Mesenchymal stem cell (in vitro differentiated cells and primary cell): ENCODE measurements at regions not wholly inside any gene's neighbourhood (a gene's known extent, or its start where the extent isn't known, plus 50 kb on each side); places are given as distances from the start of the nearest gene placed in this dataset.
A peak's percentile ranks its signal among the peaks of the same experiment; 100 is the strongest.
"Not testable (repeated sequence)": the region's sequence is repeated elsewhere in the genome, so short reads cannot be mapped to it uniquely, and the experiment has no call there.

Experiments used
- DNase-seq: peaks from one replicate; pipeline ENCODE4 v3.0.0-alpha.2; 2013
- H2AFZ ChIP-seq: one replicate; pipeline ENCODE4 v1.6.1; 2013; ENCODE audit warnings: low read depth, mild to moderate bottlenecking, control low read depth, inconsistent platforms, low read length, moderate library complexity
- H2AK5ac ChIP-seq: 2 replicates; pipeline ENCODE4 v1.6.1; 2013; ENCODE audit warnings: low read length, moderate library complexity, mild to moderate bottlenecking, inconsistent platforms; ENCODE audit not compliant: severe bottlenecking
- H2BK120ac ChIP-seq: one replicate; pipeline ENCODE4 v1.6.1; 2013; ENCODE audit warnings: low read depth, mild to moderate bottlenecking, inconsistent platforms, low read length, moderate library complexity
- H2BK12ac ChIP-seq, 2 experiments: one replicate each; pipeline ENCODE4 v1.6.1; 2013; ENCODE audit warnings: inconsistent platforms in 2 of 2, low read length in 2 of 2, mild to moderate bottlenecking in 2 of 2, moderate library complexity in 2 of 2, control low read depth in 1 of 2
- H2BK15ac ChIP-seq: one replicate; pipeline ENCODE4 v1.6.1; 2013; ENCODE audit warnings: mild to moderate bottlenecking, low read depth, inconsistent platforms; ENCODE audit not compliant: poor library complexity, severe bottlenecking
- H2BK5ac ChIP-seq: 2 replicates; pipeline ENCODE4 v1.6.1; 2013; ENCODE audit warnings: low read depth, mild to moderate bottlenecking, low read length, control low read depth, inconsistent platforms; ENCODE audit not compliant: poor library complexity, severe bottlenecking
- H3K14ac ChIP-seq, 2 experiments: one replicate each; pipeline ENCODE4 v1.6.1; 2013; ENCODE audit warnings: inconsistent platforms in 2 of 2, low read length in 2 of 2, control low read depth in 1 of 2, mild to moderate bottlenecking in 1 of 2, moderate library complexity in 1 of 2
- H3K18ac ChIP-seq, 2 experiments: one replicate each; pipeline ENCODE4 v1.6.1; 2013; ENCODE audit warnings: inconsistent platforms in 2 of 2, low read length in 2 of 2, control low read depth in 1 of 2, low read depth in 1 of 2, mild to moderate bottlenecking in 1 of 2
- H3K23ac ChIP-seq, 2 experiments: one replicate each; pipeline ENCODE4 v1.6.1; 2013; ENCODE audit warnings: inconsistent platforms in 2 of 2, low read length in 2 of 2, mild to moderate bottlenecking in 2 of 2, moderate library complexity in 2 of 2, control low read depth in 1 of 2
- H3K27ac ChIP-seq: 2 replicates; pipeline ENCODE4 v1.5.1; 2013; ENCODE audit warnings: mild to moderate bottlenecking, moderate library complexity, low read length, control low read depth, inconsistent platforms; ENCODE audit not compliant: poor library complexity, severe bottlenecking
- H3K27me3 ChIP-seq, 2 experiments: 2 replicates each; pipeline versions ENCODE4 v1.6.1 to v1.7.0; 2013; ENCODE audit warnings: low read length in 2 of 2, mild to moderate bottlenecking in 2 of 2, moderate library complexity in 2 of 2, control low read depth in 1 of 2, inconsistent platforms in 1 of 2; ENCODE audit not compliant: control insufficient read depth in 1 of 2, insufficient read depth in 1 of 2
- H3K36me3 ChIP-seq, 2 experiments: 2 replicates each; pipeline versions ENCODE4 v1.6.1 to v1.7.0; 2013; ENCODE audit warnings: low read length in 2 of 2, control low read depth in 1 of 2, inconsistent platforms in 1 of 2, low read depth in 1 of 2, mild to moderate bottlenecking in 1 of 2; ENCODE audit not compliant: insufficient read depth in 2 of 2, control insufficient read depth in 1 of 2
- H3K4ac ChIP-seq, 2 experiments: one replicate each; pipeline ENCODE4 v1.6.1; 2013; ENCODE audit warnings: inconsistent platforms in 2 of 2, low read length in 2 of 2, mild to moderate bottlenecking in 2 of 2, moderate library complexity in 2 of 2, control low read depth in 1 of 2, low read depth in 1 of 2
- H3K4me1 ChIP-seq: 2 replicates; pipeline ENCODE4 v1.6.1; 2013; ENCODE audit warnings: low read depth, low read length, control low read depth; ENCODE audit not compliant: control insufficient read depth, insufficient read depth
- H3K4me2 ChIP-seq: 2 replicates; pipeline ENCODE4 v1.6.1; 2013; ENCODE audit warnings: low read length, mild to moderate bottlenecking, inconsistent platforms; ENCODE audit not compliant: poor library complexity, severe bottlenecking
- H3K4me3 ChIP-seq, 2 experiments: 2 replicates each; pipeline versions ENCODE4 v1.5.1 to v1.7.0; 2013; ENCODE audit warnings: low read length in 2 of 2, mild to moderate bottlenecking in 2 of 2, control low read depth in 1 of 2, low read depth in 1 of 2; ENCODE audit not compliant: insufficient read depth in 1 of 2
- H3K79me1 ChIP-seq: replicated peaks from 2 replicates; pipeline ENCODE4 v1.6.1; 2013; ENCODE audit warnings: mild to moderate bottlenecking, control low read depth, low read length, inconsistent platforms; ENCODE audit not compliant: poor library complexity, severe bottlenecking
- H3K9ac ChIP-seq: 2 replicates; pipeline ENCODE4 v1.7.0; 2013; ENCODE audit warnings: mild to moderate bottlenecking, low read length, moderate library complexity
- H3K9me3 ChIP-seq: 2 replicates; pipeline ENCODE4 v1.7.0; 2013; ENCODE audit warnings: mild to moderate bottlenecking, low read length; ENCODE audit not compliant: control insufficient read depth
- H4K8ac ChIP-seq: one replicate; pipeline ENCODE4 v1.6.1; 2013; ENCODE audit warnings: inconsistent platforms, mild to moderate bottlenecking, low read length, moderate library complexity
- H4K91ac ChIP-seq: one replicate; pipeline ENCODE4 v1.6.1; 2013; ENCODE audit warnings: mild to moderate bottlenecking, low read length, inconsistent platforms
- WGBS: methylation state at CpG from one replicate; pipeline ENCODE4 v1.1.7; 2013; ENCODE audit warnings: mixed read lengths; 5-methylcytosine and 5-hydroxymethylcytosine counted together

DNA sequence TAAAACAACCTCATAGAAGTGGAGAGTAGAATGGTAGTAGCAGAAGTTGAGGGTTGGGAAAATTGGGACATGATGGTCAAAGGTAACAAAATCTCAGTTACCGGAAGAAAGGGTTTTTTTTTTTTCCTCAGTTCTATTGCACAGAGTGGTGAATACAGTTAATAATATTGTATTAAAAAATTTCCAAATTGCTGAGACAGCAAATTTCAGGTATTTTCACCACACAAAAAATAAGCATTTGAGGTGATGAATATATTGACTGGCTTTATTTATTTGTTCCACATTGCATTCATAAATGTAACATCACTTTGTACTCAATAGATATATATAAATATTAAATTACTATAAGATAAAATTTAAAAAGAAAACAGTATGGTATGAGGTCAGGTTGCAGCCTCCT is 373.8 kb downstream of the ETV1 start:
- Histone ChIP-seq H2BK12ac (no peak overlapping the region), H2AFZ (no peak overlapping the region), H2BK120ac (no peak overlapping the region), H3K14ac (no peak overlapping the region), H3K4me1 (no peaks in the 10 kb centered on the region), H3K4me2 (no peak overlapping the region), H4K8ac (no peak overlapping the region), H3K9me3 (no peaks in the 10 kb centered on the region), H3K27me3 (no peaks in the 10 kb centered on the region), H3K4ac (no peak overlapping the region), H2BK15ac (no peak overlapping the region), H3K27ac (no peak overlapping the region), H3K4me3 (no peak overlapping the region), H3K36me3 (no peaks in the 10 kb centered on the region), H2AK5ac (no peak overlapping the region), H3K79me1 (no peaks in the 10 kb centered on the region), H3K18ac (no peak overlapping the region), H3K23ac (no peak overlapping the region), H4K91ac (no peak overlapping the region), H2BK5ac (no peak overlapping the region), H3K9ac (no peak overlapping the region)
- WGBS = 100% methylated on average over 1 of the region's 1 CpG
- DNase-seq = no peak

DNA sequence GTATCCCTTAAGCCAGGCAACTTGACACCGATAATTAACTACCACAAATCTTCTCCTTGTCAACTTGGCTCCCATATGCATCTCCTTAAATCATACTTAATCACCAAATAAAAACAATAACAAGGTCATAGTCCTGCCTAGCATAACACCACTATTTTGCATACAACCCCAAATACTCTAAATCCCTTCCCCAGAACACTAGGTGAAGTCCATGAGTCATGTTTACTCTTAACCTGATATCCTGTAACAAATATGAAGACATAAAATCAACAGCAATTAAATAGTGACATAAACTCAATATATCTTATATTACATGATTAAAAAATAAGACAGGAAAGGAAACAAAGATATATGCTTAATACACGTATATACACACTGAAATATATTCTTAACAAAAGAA is 362.0 kb downstream of the ETV1 start:
- Histone ChIP-seq H3K36me3 (no peaks in the 10 kb centered on the region), H2AFZ (no peak overlapping the region), H2BK12ac (no peak overlapping the region), H3K4me2 (no peak overlapping the region), H3K9me3 (peaks cover 5% of the 10 kb centered on the region), H3K23ac (no peak overlapping the region), H2BK15ac (no peak overlapping the region), H4K8ac (no peak overlapping the region), H3K27ac (no peak overlapping the region), H3K4ac (no peak overlapping the region), H4K91ac (no peak overlapping the region), H3K4me3 (no peak overlapping the region), H2BK5ac (no peak overlapping the region), H3K9ac (no peak overlapping the region), H2BK120ac (no peak overlapping the region), H3K18ac (no peak overlapping the region), H3K4me1 (peaks cover 2% of the 10 kb centered on the region), H3K79me1 (no peaks in the 10 kb centered on the region), H3K14ac (no peak overlapping the region), H2AK5ac (no peak overlapping the region), H3K27me3 (no peaks in the 10 kb centered on the region)
- 96% methylated on average over 1 of the region's 2 CpGs for WGBS
- DNase-seq = no peak

DNA sequence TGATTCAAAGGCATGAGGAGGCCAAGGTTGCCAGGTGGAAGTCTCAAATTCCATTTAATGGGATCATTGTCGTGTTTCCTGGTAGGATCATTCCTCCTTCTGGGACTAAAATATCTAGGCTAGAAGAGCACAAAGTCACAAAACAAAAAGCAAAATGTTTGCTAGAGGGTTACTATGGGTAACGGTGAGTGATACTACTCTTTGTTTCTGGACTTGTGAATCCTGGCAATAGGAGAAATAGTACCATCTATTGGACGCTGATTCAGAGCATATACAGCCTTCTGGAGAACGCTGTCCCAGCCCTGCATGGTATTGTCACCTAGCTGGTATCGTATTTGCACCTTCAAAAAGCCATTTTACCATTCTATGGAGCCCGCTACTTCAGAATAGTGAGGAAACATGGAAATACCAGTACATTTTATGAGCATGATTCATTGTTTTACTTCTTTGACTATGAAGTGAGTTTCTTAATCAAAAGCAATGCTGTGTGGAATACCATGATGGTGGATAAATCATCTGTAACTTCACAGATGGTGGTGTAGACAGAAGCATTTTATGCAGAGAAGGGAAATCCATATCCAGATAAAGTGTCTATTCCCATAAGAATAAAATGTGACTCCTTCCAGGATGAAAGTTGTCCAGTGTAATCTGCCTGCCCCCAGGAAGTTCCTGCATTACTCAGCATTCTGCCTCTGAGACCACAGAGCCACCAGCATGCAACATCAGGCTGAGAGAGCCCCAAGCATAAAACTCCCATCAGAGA is 361.0 kb downstream of the ETV1 start:
- H3K27ac ChIP-seq = peak overlapping the region; percentile 35
- no peak overlapping the region for H2BK15ac ChIP-seq
- H3K18ac ChIP-seq = no peak overlapping the region
- no peak overlapping the region for H2BK120ac ChIP-seq
- peaks cover 5% of the 10 kb centered on the region for H3K9me3 ChIP-seq
- no peak overlapping the region for H4K8ac ChIP-seq
- H3K9ac ChIP-seq = no peak overlapping the region
- H2AFZ ChIP-seq = no peak overlapping the region
- no peaks in the 10 kb centered on the region for H3K27me3 ChIP-seq
- WGBS = 92% methylated on average over 6 of the region's 6 CpGs
- no peak overlapping the region for H4K91ac ChIP-seq
- H2BK5ac ChIP-seq = no peak overlapping the region
- H3K4me3 ChIP-seq = no peak overlapping the region
- no peaks in the 10 kb centered on the region for H3K79me1 ChIP-seq
- no peak overlapping the region for H3K14ac ChIP-seq
- H3K4me1 ChIP-seq = peaks cover 2% of the 10 kb centered on the region
- H3K36me3 ChIP-seq = no peaks in the 10 kb centered on the region
- H3K4ac ChIP-seq = no peak overlapping the region
- no peak overlapping the region for H3K4me2 ChIP-seq
- DNase-seq = peak; percentile 67
- H2AK5ac ChIP-seq = no peak overlapping the region
- no peak overlapping the region for H2BK12ac ChIP-seq
- no peak overlapping the region for H3K23ac ChIP-seq

DNA sequence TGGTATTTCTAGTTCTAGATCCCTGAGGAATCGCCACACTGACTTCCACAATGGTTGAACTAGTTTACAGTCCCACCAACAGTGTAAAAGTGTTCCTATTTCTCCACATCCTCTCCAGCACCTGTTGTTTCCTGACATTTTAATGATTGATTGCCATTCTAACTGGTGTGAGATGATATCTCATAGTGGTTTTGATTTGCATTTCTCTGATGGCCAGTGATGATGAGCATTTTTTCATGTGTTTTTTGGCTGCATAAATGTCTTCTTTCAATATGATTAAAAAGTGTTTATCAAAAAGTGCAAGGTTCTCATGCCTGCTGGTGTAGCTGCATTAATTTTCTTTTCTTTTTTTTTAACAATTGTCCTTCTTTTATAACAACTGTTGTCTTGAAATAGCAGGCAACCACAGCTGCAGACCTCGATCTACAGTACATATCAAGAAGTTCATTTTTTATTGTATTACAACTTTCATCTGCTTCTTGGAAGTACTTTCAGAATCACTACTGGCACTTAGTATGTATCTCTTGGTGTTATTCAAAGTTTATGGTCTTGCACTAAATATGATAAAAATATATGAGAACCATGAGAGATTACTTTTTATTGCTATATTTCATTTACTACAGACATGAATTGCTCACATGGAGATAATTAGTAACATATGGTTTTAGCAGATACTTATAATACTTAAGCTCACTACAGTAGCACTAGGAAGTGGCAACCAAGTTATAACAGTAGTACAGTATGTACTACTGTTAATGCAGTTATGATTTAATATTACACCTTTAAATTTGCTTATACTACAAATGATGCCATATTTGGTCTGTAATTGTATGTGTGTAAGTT is 358.0 kb downstream of the ETV1 start:
- DNase-seq, H3K9me3 ChIP-seq, H2BK15ac ChIP-seq, H3K18ac ChIP-seq, H3K4me2 ChIP-seq, H4K91ac ChIP-seq, H3K27ac ChIP-seq, H2AK5ac ChIP-seq, H2BK12ac ChIP-seq, H3K36me3 ChIP-seq, H3K23ac ChIP-seq, H3K9ac ChIP-seq, H3K79me1 ChIP-seq, H2BK5ac ChIP-seq, H2BK120ac ChIP-seq, H3K14ac ChIP-seq, H2AFZ ChIP-seq, H3K27me3 ChIP-seq, H3K4me3 ChIP-seq, H3K4ac ChIP-seq, H3K4me1 ChIP-seq, H4K8ac ChIP-seq: not testable (repeated sequence)
- WGBS = 100% methylated on average over 1 of the region's 2 CpGs
